Endothelial cell of umbilical vein (primary cell): ENCODE measurements at regions not wholly inside any gene's neighbourhood (a gene's known extent, or its start where the extent isn't known, plus 50 kb on each side); places are given as distances from the start of the nearest gene placed in this dataset.

Experiments
- BruUV-seq: library from RNA; stranded (reverse); fragments of 400-500 nt; replicated peaks from 2 replicates; lab custom pipeline; 2021; lab: Mats Ljungman, UMichigan
- CTCF ChIA-PET: fragments of 300-600, 350-600 bp; sonication (Branson Sonifier 250); formaldehyde crosslinking; loops from one replicate; lab custom pipeline; 2021; ENCODE audit warnings: antibody characterized with exemption, inconsistent platforms; lab: Charles Lee
- POLR2A ChIA-PET: fragments of 300-600, 350-600 bp; sonication (Branson Sonifier 250); formaldehyde crosslinking; loops from one replicate; lab custom pipeline; 2021; ENCODE audit warnings: antibody characterized with exemption, inconsistent platforms; lab: Charles Lee
- DNase-seq: peaks from one replicate; pipeline ENCODE4 v3.0.0-alpha.2; 2011; ENCODE audit warnings: low read depth, low spot score
- FAIRE-seq: peaks from 2 replicates; lab custom pipeline; 2011; peaks lifted over from hg19 to GRCh38; lab: Jason Lieb, UNC
- H2AFZ ChIP-seq: 2 replicates; pipeline ENCODE4 v1.6.0; 2012; ENCODE audit warnings: low read depth, low read length, control low read depth, inconsistent platforms
- H3K27ac ChIP-seq: 2 replicates; pipeline ENCODE4 v1.5.1; 2011; ENCODE audit warnings: low read depth, mild to moderate bottlenecking, control low read depth, low read length, moderate library complexity; ENCODE audit not compliant: insufficient read depth
- H3K27me3 ChIP-seq, 2 experiments: 2 replicates each; pipeline versions ENCODE4 v1.6.0 to v1.6.1; 2011; ENCODE audit warnings: low read length in 2 of 2, mixed read lengths in 1 of 2; ENCODE audit not compliant: control insufficient read depth in 2 of 2, insufficient read depth in 2 of 2
- H3K36me3 ChIP-seq, 2 experiments: 2 replicates in 1 of 2; 3 replicates in 1 of 2; pipeline ENCODE4 v1.5.1; 2011; ENCODE audit warnings: low read length in 2 of 2, mild to moderate bottlenecking in 1 of 2, moderate library complexity in 1 of 2; ENCODE audit not compliant: control insufficient read depth in 2 of 2, insufficient read depth in 2 of 2; ENCODE audit errors: extremely low read depth in 1 of 2
- H3K4me1 ChIP-seq: 3 replicates; pipeline ENCODE4 v1.5.1; 2011; ENCODE audit warnings: mild to moderate bottlenecking, low read length; ENCODE audit not compliant: control insufficient read depth, insufficient read depth; ENCODE audit errors: extremely low read depth
- H3K4me2 ChIP-seq: 2 replicates; pipeline ENCODE4 v1.6.1; 2011; ENCODE audit warnings: low read length, control low read depth, mixed read lengths; ENCODE audit not compliant: insufficient read depth
- H3K4me3 ChIP-seq, 3 experiments: fragments of 200-600 bp in 1 of 3; sonication (generic), shearing (Covaris generic) in 1 of 3; replicated peaks in 1 of 3; 2 replicates each; pipeline ENCODE4 v1.5.1; 2011 to 2016; ENCODE audit warnings: control low read depth in 3 of 3, low read length in 3 of 3, mild to moderate bottlenecking in 2 of 3, inconsistent platforms in 1 of 3, low read depth in 1 of 3, moderate library complexity in 1 of 3; ENCODE audit not compliant: insufficient read depth in 1 of 3
- H3K79me2 ChIP-seq: 2 replicates; pipeline ENCODE4 v1.6.0; 2012; ENCODE audit warnings: low read length, inconsistent platforms; ENCODE audit not compliant: control insufficient read depth, insufficient read depth
- H3K9ac ChIP-seq: replicated peaks from 2 replicates; pipeline ENCODE3; 2011; ENCODE audit warnings: low read length, control low read depth; ENCODE audit not compliant: insufficient read depth; ENCODE audit errors: extremely low read depth
- H3K9me1 ChIP-seq: replicated peaks from 3 replicates; pipeline ENCODE4 v1.6.0; 2011; ENCODE audit warnings: mild to moderate bottlenecking, low read length; ENCODE audit not compliant: control insufficient read depth, insufficient read depth; ENCODE audit errors: extremely low read depth
- H3K9me3 ChIP-seq: replicated peaks from 2 replicates; pipeline ENCODE4 v1.5.1; 2012; ENCODE audit warnings: low read length, inconsistent platforms; ENCODE audit not compliant: control insufficient read depth, insufficient read depth
- H4K20me1 ChIP-seq: replicated peaks from 2 replicates; pipeline ENCODE3; 2011; ENCODE audit warnings: mild to moderate bottlenecking, low read length; ENCODE audit not compliant: control insufficient read depth, insufficient read depth; ENCODE audit errors: extremely low read depth
- FOS ChIP-seq: IDR thresholded peaks from 2 replicates; pipeline ENCODE4 v1.6.1; 2011; ENCODE audit warnings: mild to moderate bottlenecking, low read length, moderate library complexity, borderline replicate concordance; ENCODE audit not compliant: insufficient read depth
- GATA2 ChIP-seq: IDR thresholded peaks from 2 replicates; pipeline ENCODE4 v1.7.0; 2011; ENCODE audit warnings: low read depth, mild to moderate bottlenecking, moderate library complexity, mixed read lengths, low read length; ENCODE audit not compliant: insufficient read length, insufficient read depth
- POLR2A ChIP-seq: IDR thresholded peaks from 2 replicates; pipeline ENCODE4 v1.6.1; 2012; ENCODE audit warnings: low read depth, mild to moderate bottlenecking, control low read depth, low read length
- POLR2AphosphoS5 ChIP-seq: IDR thresholded peaks from 2 replicates; pipeline ENCODE4 v1.6.1; 2012; ENCODE audit warnings: low read depth, mild to moderate bottlenecking, control low read depth, low read length, moderate library complexity; ENCODE audit not compliant: insufficient read depth
- dilution Hi-C: fragments of 300-500 bp; cut with MboI; formaldehyde crosslinking; loops from one replicate; pipeline ENCODE4 v1.15.0; 2019; ENCODE audit warnings: low sequenced_read_pairs; ENCODE audit not compliant: extremely low pct_ligation_motif_present
- intact Hi-C: fragments of 100-400 bp; cut with micrococcal nuclease; formaldehyde crosslinking; loops from one replicate; pipeline ENCODE4 v1.10.0; 2022
- TF ChIP-seq, protein P1 (sequence below), 2 donors: IDR thresholded peaks; 1 replicate in 1 of 2; 2 replicates in 1 of 2; pipeline ENCODE4 v1.5.1; 2011; ENCODE audit warnings: low read length in 2 of 2, mild to moderate bottlenecking in 2 of 2, moderate library complexity in 2 of 2, control low read depth in 1 of 2, inconsistent platforms in 1 of 2, low read depth in 1 of 2; ENCODE audit not compliant: insufficient read depth in 1 of 2; ENCODE audit errors: extremely low read depth in 1 of 2

GRCh38 chr15:95025924-95026728 lies 794.8 kb downstream of the MCTP2 start:
- no peaks in the 10 kb centered on the region for H3K9me1 ChIP-seq
- H3K27ac ChIP-seq = no peak overlapping the region
- dilution Hi-C loops (no loop called here), intact Hi-C loops (loop anchor here (1.0 to 10.0 kb wide), 15 partner anchors 226 to 1867 kb away; partner anchors contain the start of gene NR2F2)
- DNase-seq (peak; percentile 78), FAIRE-seq (peak; percentile 59)
- H3K9ac ChIP-seq = no peak overlapping the region
- H3K27me3 ChIP-seq = no peaks in the 10 kb centered on the region
- no peaks in the 10 kb centered on the region for H3K79me2 ChIP-seq
- no peak for TF ChIP-seq POLR2A
- TF ChIP-seq GATA2 = no peak
- TF ChIP-seq POLR2AphosphoS5 = no peak
- TF ChIP-seq, protein P1, sequence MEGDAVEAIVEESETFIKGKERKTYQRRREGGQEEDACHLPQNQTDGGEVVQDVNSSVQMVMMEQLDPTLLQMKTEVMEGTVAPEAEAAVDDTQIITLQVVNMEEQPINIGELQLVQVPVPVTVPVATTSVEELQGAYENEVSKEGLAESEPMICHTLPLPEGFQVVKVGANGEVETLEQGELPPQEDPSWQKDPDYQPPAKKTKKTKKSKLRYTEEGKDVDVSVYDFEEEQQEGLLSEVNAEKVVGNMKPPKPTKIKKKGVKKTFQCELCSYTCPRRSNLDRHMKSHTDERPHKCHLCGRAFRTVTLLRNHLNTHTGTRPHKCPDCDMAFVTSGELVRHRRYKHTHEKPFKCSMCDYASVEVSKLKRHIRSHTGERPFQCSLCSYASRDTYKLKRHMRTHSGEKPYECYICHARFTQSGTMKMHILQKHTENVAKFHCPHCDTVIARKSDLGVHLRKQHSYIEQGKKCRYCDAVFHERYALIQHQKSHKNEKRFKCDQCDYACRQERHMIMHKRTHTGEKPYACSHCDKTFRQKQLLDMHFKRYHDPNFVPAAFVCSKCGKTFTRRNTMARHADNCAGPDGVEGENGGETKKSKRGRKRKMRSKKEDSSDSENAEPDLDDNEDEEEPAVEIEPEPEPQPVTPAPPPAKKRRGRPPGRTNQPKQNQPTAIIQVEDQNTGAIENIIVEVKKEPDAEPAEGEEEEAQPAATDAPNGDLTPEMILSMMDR (IDR thresholded peaks at IDR 0.05; ENCODE audit: extremely low read depth in 1 of 2, insufficient read depth in 1 of 2, low read depth in 1 of 2, low read length in 2 of 2) = peak; percentile 62 to 76
- no peak for TF ChIP-seq FOS
- BruUV-seq = no TSS peak
- CTCF ChIA-PET = interaction anchor here (0.9 to 8.2 kb wide), 25 partner anchors 9 to 1315 kb away, joined by 3 to 160 read pairs (median 7); partner anchors contain the start of gene NR2F2
- no peak overlapping the region for H3K4me3 ChIP-seq
- no peak overlapping the region for H2AFZ ChIP-seq
- H3K4me2 ChIP-seq = no peak overlapping the region
- H3K9me3 ChIP-seq = no peaks in the 10 kb centered on the region
- no peaks in the 10 kb centered on the region for H3K36me3 ChIP-seq
- no peaks in the 10 kb centered on the region for H4K20me1 ChIP-seq
- POLR2A ChIA-PET = interaction anchor here (1.6 to 2.4 kb wide), 3 partner anchors 181 to 1301 kb away, joined by 4 to 7 read pairs (median 7); no protein-coding TSS in a partner anchor
- peaks cover 2% of the 10 kb centered on the region for H3K4me1 ChIP-seq
